ENCODE measurements at regions not wholly inside any gene's neighbourhood (a gene's known extent, or its start where the extent isn't known, plus 50 kb on each side); places are given as distances from the start of the nearest gene placed in this dataset.

DNA sequence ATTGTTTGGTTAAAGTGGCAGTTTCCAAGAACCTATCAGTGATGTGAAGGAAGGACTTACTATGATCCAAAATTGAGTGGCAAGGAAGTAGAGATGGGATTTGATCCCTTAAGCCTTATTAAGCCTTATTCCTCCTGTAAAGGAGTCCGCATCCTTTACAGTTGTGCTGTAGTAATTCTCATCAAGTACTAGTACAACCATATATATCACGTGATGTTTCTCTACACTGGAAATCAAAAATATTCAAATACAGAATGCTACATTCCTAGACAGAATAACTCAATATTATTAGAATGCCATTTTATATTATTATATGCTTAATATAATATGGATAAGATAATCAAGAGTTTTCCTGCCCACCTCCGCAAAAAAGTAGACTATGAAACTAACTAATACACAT, 312.4 kb upstream of the SPHKAP start:
- no peak overlapping the region for H3K4me3 ChIP-seq
- H3K27ac ChIP-seq, result no peak overlapping the region
- no peaks in the 10 kb centered on the region for H3K4me1 ChIP-seq (replicated peaks in 1 of 2)
- ATAC-seq (replicated peaks in 6 of 8), result no peak
- 80 to 100% (median 100%) methylated on average over 1 to 3 of the region's 3 CpGs; no CpG with 5 or more reads in 1 of the 10 experiments for WGBS, 10 experiments
- in situ Hi-C loops (cut with MboI; ENCODE audit: low pct_unique_long_range_greater_than_20kb in 2 of 9, low sequenced_read_pairs in 9 of 9, unreplicated experiment in 9 of 9), result no loop called here

DNA sequence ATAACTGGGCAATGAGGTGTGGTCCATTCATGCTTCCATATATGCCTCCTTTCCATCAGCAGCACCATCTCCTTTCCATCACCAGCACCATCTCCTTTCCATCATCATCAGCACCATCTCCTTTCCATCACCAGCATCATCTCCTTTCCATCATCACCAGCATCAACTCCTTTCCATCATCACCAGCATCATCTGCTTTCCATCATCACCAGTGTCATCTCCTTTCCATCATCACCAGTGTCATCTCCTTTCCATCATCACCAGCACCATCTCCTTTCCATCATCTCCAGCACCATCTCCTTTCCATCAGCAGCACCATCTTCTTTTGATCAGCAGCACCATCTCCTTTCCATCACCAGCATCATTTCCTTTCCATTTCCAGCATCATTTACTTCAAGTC, 297.5 kb upstream of the SPHKAP start:
- Histone ChIP-seq H3K27ac (no peak overlapping the region), H3K4me1 (replicated peaks in 1 of 2) (no peaks in the 10 kb centered on the region), H3K4me3 (no peak overlapping the region)
- in situ Hi-C loops (cut with MboI; ENCODE audit: low pct_unique_long_range_greater_than_20kb in 2 of 9, low sequenced_read_pairs in 9 of 9, unreplicated experiment in 9 of 9), result no loop called here
- no peak for ATAC-seq (replicated peaks in 6 of 8)

- ATAC-seq (replicated peaks in 6 of 8), result no peak
- in situ Hi-C loops (cut with MboI; ENCODE audit: low pct_unique_long_range_greater_than_20kb in 2 of 9, low sequenced_read_pairs in 9 of 9, unreplicated experiment in 9 of 9), result no loop called here
- Histone ChIP-seq H3K4me1 (replicated peaks in 1 of 2) (no peaks in the 10 kb centered on the region), H3K27ac (no peak overlapping the region), H3K4me3 (no peak overlapping the region)
- 0 to 100% (median 50%) methylated on average over 1 to 2 of the region's 2 CpGs; no CpG with 5 or more reads in 1 of the 10 experiments for WGBS, 10 experiments
These were observed 293.0 kb upstream of the SPHKAP start for GRCh38 chr2:228474466-228474865.

GRCh38 chr2:228469721-228470120, 288.2 kb upstream of the SPHKAP start:
- in situ Hi-C loops (cut with MboI; ENCODE audit: low pct_unique_long_range_greater_than_20kb in 2 of 9, low sequenced_read_pairs in 9 of 9, unreplicated experiment in 9 of 9), result no loop called here
- H3K4me3 ChIP-seq, result no peak overlapping the region
- no peak overlapping the region for H3K27ac ChIP-seq
- no peak for ATAC-seq (replicated peaks in 6 of 8)
- H3K4me1 ChIP-seq (replicated peaks in 1 of 2), result no peaks in the 10 kb centered on the region

- no peaks in the 10 kb centered on the region for H3K4me1 ChIP-seq (replicated peaks in 1 of 2)
- in situ Hi-C loops (cut with MboI; ENCODE audit: low pct_unique_long_range_greater_than_20kb in 2 of 9, low sequenced_read_pairs in 9 of 9, unreplicated experiment in 9 of 9), result no loop called here
- H3K4me3 ChIP-seq, result no peak overlapping the region
- WGBS, 10 experiments, result 61 to 100% (median 90%) methylated on average over 1 to 2 of the region's 2 CpGs; no CpG with 5 or more reads in 2 of the 10 experiments
- no peak for ATAC-seq (replicated peaks in 6 of 8)
- no peak overlapping the region for H3K27ac ChIP-seq
These were observed 285.4 kb upstream of the SPHKAP start for GRCh38 chr2:228466851-228467250.

GRCh38 chr2:228465408-228465807, 283.9 kb upstream of the SPHKAP start:
- WGBS, 10 experiments, result 13 to 73% (median 38%) methylated on average over 3 to 4 of the region's 4 CpGs; no CpG with 5 or more reads in 3 of the 10 experiments
- ATAC-seq (replicated peaks in 6 of 8), result peak in 4 of 8 experiments; percentile 29 to 84 (median 62)
- H3K4me1 ChIP-seq (replicated peaks in 1 of 2), result no peaks in the 10 kb centered on the region
- no peak overlapping the region for H3K4me3 ChIP-seq
- H3K27ac ChIP-seq, result no peak overlapping the region
- in situ Hi-C loops (cut with MboI; ENCODE audit: low pct_unique_long_range_greater_than_20kb in 2 of 9, low sequenced_read_pairs in 9 of 9, unreplicated experiment in 9 of 9), result no loop called here

DNA sequence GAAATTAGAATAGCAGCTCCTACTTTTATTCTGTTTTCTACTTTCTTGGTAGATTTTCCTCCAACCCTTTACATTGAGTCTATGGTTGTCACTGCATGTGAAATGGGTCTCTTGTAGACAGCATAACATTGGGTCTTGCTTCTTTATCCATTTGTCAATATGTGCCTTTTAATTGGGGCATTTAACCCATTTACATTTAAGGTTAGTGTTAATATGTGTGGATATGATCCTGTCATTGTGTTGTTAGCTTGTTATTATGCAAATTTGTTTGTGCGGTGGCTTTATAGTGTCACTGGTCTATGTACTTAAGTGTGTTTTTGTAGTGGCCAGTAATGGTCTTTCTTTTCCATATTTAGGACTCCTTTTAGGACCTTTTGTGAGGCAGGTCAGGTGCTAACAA, 276.9 kb upstream of the SPHKAP start:
- no peak overlapping the region for H3K27ac ChIP-seq
- H3K4me3 ChIP-seq, result no peak overlapping the region
- in situ Hi-C loops (cut with MboI; ENCODE audit: low pct_unique_long_range_greater_than_20kb in 2 of 9, low sequenced_read_pairs in 9 of 9, unreplicated experiment in 9 of 9), result no loop called here
- H3K4me1 ChIP-seq (replicated peaks in 1 of 2), result no peaks in the 10 kb centered on the region
- ATAC-seq (replicated peaks in 6 of 8), result no peak
- WGBS, 10 experiments, result 83 to 100% (median 100%) methylated on average over 1 of the region's 1 CpG; no CpG with 5 or more reads in 3 of the 10 experiments

- in situ Hi-C loops (cut with MboI; ENCODE audit: low pct_unique_long_range_greater_than_20kb in 2 of 9, low sequenced_read_pairs in 9 of 9, unreplicated experiment in 9 of 9), result no loop called here
These were observed 265.9 kb upstream of the SPHKAP start for GRCh38 chr2:228447266-228447915.

DNA sequence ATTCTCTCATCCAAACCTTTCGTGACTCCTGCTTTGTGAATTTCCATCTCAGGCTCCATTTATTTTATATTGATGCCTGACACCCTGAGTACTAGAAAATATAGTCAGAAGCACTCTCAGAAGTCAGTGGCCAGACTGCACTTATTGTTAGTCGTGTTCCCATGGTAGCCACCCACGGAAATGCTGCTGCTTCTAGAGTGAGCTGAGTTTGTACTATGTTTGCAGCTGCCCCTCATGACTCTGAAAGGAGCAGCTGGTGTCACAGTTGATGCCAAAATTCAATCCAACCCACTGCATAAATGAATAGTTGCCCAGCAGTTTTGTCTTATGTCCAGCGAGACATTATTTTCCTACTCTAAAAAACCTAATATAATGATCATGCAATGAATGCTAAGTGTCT, 265.2 kb upstream of the SPHKAP start:
- 0 to 38% (median 15%) methylated on average over 1 to 4 of the region's 4 CpGs; no CpG with 5 or more reads in 2 of the 10 experiments for WGBS, 10 experiments
- ATAC-seq (replicated peaks in 6 of 8), result peak; percentile 33 to 95 (median 67)
- H3K4me3 ChIP-seq, result no peak overlapping the region
- H3K4me1 ChIP-seq (replicated peaks in 1 of 2), result peaks cover 4 to 5% of the 10 kb centered on the region in 2 donors
- no peak overlapping the region for H3K27ac ChIP-seq
- in situ Hi-C loops (cut with MboI; ENCODE audit: low pct_unique_long_range_greater_than_20kb in 2 of 9, low sequenced_read_pairs in 9 of 9, unreplicated experiment in 9 of 9), result no loop called here

More at GRCh38 chr2:228447266-228447915, 265.9 kb upstream of the SPHKAP start:
- no peak overlapping the region for H3K4me3 ChIP-seq
- ATAC-seq (replicated peaks in 6 of 8), result no peak
- H3K4me1 ChIP-seq (replicated peaks in 1 of 2), result peaks cover 4 to 5% of the 10 kb centered on the region in 2 donors
- 17 to 100% (median 80%) methylated on average over 1 of the region's 1 CpG; no CpG with 5 or more reads in 5 of the 10 experiments for WGBS, 10 experiments
- no peak overlapping the region for H3K27ac ChIP-seq

- Histone ChIP-seq H3K4me1 (replicated peaks in 1 of 2) (peaks cover 4 to 5% of the 10 kb centered on the region in 2 donors), H3K27ac (no peak overlapping the region), H3K4me3 (no peak overlapping the region)
- ATAC-seq (replicated peaks in 6 of 8), result no peak
- 52 to 100% (median 72%) methylated on average over 1 to 4 of the region's 4 CpGs for WGBS, 10 experiments
- in situ Hi-C loops (cut with MboI; ENCODE audit: low pct_unique_long_range_greater_than_20kb in 2 of 9, low sequenced_read_pairs in 9 of 9, unreplicated experiment in 9 of 9), result no loop called here
These were observed 262.7 kb upstream of the SPHKAP start for GRCh38 chr2:228444161-228444560.

GRCh38 chr2:228433721-228434120, 252.2 kb upstream of the SPHKAP start:
- in situ Hi-C loops (cut with MboI; ENCODE audit: low pct_unique_long_range_greater_than_20kb in 2 of 9, low sequenced_read_pairs in 9 of 9, unreplicated experiment in 9 of 9), result no loop called here
- H3K4me3 ChIP-seq, result no peak overlapping the region

DNA sequence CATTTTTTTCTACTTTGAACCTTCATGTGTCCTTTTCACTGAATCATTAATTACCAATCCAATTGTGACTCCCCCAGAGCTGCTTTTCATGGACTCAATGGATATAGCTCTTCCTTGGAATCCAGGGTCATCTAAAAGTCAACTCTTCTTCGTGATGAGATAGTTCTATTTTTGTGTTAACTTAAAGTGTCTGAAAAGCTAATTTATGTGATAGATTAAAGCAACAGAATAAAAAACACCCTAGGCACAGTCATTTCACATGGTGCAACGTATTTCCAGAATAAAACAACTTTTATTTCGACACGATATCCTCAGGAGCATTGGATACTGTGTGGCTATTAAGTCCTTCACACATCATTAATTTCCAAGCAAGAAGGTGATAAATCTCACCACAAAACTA, 250.6 kb upstream of the SPHKAP start:
- Histone ChIP-seq H3K27ac (no peak overlapping the region), H3K4me3 (no peak overlapping the region), H3K4me1 (replicated peaks in 1 of 2) (peaks cover 9 to 19% of the 10 kb centered on the region in 2 donors)
- ATAC-seq (replicated peaks in 6 of 8), result peak in 5 of 8 experiments; percentile 37 to 95 (median 93)
- in situ Hi-C loops (cut with MboI; ENCODE audit: low pct_unique_long_range_greater_than_20kb in 2 of 9, low sequenced_read_pairs in 9 of 9, unreplicated experiment in 9 of 9), result no loop called here
- WGBS, 10 experiments, result 0 to 42% (median 23%) methylated on average over 1 to 4 of the region's 4 CpGs; no CpG with 5 or more reads in 1 of the 10 experiments

More at GRCh38 chr2:228433721-228434120, 252.2 kb upstream of the SPHKAP start:
- H3K4me1 ChIP-seq (replicated peaks in 1 of 2), result peaks cover 9 to 19% of the 10 kb centered on the region in 2 donors
- H3K27ac ChIP-seq, result no peak overlapping the region
- ATAC-seq (replicated peaks in 6 of 8), result no peak

- in situ Hi-C loops (cut with MboI; ENCODE audit: low pct_unique_long_range_greater_than_20kb in 2 of 9, low sequenced_read_pairs in 9 of 9, unreplicated experiment in 9 of 9), result no loop called here
- no peak overlapping the region for H3K4me3 ChIP-seq
- ATAC-seq (replicated peaks in 6 of 8), result no peak
- WGBS, 10 experiments, result 0 to 88% (median 44%) methylated on average over 1 of the region's 1 CpG; no CpG with 5 or more reads in 2 of the 10 experiments
- peak overlapping the region in 1 of 2 donors; percentile 4 for H3K27ac ChIP-seq
- H3K4me1 ChIP-seq (replicated peaks in 1 of 2), result peaks cover 9 to 19% of the 10 kb centered on the region in 2 donors
These were observed 249.5 kb upstream of the SPHKAP start for GRCh38 chr2:228430986-228431385.

Data from motor neuron (in vitro differentiated cells).